ENCODE measurements at regions not wholly inside any gene's neighbourhood (a gene's known extent, or its start where the extent isn't known, plus 50 kb on each side); places are given as distances from the start of the nearest gene placed in this dataset.

DNA sequence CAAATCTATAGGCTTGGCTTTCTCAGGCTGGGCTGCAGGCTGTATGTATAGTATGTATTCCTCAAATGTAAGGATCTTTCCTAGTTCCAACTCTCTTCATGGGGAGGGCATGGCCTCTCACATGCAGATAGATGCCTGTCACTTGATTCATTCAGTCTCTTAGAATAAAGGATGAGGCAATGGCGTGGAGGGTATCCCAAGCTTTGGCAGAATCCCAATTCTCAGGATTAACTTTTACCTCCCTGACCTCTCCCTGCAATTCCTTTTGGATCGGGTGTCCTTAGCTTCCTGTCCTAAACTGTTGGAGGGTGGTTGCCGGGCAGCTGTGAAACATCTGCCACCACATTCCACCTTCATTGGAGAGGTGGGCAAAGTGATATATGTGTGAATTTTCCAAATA lies 80.3 kb downstream of the INSIG2 start:
- DNase-seq: peak; percentile 7

GRCh38 chr2:118167026-118167425 lies 78.8 kb downstream of the INSIG2 start:
- DNase-seq: no peak

GRCh38 chr2:118166242-118166641 lies 78.0 kb downstream of the INSIG2 start:
- no peak for DNase-seq

DNA sequence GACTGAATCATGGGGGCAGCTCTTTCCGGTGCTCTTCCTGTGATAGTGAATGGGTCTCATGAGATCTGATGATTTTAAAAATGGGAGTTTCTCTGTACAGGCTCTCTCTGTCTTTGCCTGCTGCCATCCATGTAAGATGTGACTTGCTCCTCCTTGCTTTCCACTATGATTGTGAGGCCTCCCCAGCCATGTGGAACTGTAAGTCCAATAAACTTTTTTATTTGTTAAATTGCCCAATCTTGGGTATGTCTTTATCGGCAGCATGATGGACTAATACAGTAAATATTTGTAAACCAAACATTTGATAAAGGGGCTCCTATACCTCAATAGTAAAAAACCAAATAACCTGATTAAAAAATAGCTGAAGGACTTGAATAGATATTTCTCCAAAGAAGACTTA lies 77.3 kb downstream of the INSIG2 start:
- DNase-seq: no peak
